HUDEP-2 (cell line): ENCODE measurements at regions not wholly inside any gene's neighbourhood (a gene's known extent, or its start where the extent isn't known, plus 50 kb on each side); places are given as distances from the start of the nearest gene placed in this dataset.

Experiments
- DNase-seq, 76 experiments: peaks; one replicate each; lab custom pipeline; 2025; ENCODE audit not compliant: unreplicated experiment in 76 of 76; lab: John Stamatoyannopoulos, UW

- no peak for DNase-seq
Measured at GRCh38 chr10:4074545-4075407, 289.8 kb upstream of the KLF6 start.

DNA sequence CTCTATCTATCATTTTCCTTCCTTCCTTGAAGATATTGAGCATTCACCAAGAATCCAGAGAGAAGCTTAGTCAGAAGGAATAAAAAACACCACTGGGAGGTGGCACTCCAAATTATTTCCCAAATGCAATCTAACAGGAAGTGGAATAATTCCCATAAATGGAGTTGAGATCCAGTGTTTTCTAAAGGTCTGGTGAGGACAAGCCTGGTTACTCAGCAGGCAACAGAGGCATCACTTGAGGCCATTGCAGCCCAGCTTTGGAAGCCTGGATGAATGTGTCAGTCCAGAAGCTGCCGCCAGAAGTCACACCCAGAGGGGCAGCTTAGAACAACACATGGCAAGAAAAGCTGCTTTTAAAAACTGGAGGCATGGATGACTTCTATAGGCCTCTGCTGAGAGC, 288.9 kb upstream of the KLF6 start:
- no peak for DNase-seq

GRCh38 chr10:4070921-4071660, 286.1 kb upstream of the KLF6 start:
- no peak for DNase-seq

DNA sequence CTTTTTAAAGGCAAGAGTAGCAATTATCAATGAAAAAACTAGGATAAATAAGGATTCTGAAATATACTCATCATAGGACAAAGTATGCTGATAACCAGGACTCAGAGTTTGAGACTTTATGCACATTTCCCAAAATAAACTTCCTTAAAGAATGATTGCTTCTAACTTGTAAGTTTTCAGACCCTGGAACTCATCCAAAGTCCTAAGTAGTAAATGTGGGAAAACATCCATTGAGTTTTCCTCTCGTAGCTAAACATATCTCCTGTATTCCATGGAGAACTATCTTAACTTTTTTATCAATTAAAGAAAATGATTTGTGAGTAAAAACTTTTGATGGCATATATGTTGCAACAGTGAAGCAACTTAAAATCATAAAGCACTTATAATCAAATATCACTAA, 285.2 kb upstream of the KLF6 start:
- no peak for DNase-seq

DNA sequence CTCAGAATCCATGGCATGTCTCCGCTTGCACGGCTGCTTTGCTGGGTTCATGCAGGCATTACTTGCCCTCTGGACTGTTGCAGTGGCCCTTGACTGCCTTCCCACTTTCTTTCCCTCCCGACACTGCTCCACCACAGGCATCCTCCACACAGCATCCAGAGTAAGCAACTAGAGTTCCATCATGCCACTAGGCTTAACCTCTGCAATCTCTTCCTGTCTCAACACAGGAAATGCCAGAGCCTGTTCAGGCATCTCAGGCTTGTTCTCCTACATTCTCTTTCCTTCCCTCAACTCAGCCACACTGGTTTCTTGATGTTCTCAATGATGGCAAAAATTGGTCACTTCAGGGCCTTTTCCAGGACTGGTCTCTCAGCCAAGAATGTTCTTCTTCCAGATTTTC, 284.5 kb upstream of the KLF6 start:
- DNase-seq, result no peak

GRCh38 chr10:4068629-4069028, 283.6 kb upstream of the KLF6 start:
- DNase-seq, result no peak

DNA sequence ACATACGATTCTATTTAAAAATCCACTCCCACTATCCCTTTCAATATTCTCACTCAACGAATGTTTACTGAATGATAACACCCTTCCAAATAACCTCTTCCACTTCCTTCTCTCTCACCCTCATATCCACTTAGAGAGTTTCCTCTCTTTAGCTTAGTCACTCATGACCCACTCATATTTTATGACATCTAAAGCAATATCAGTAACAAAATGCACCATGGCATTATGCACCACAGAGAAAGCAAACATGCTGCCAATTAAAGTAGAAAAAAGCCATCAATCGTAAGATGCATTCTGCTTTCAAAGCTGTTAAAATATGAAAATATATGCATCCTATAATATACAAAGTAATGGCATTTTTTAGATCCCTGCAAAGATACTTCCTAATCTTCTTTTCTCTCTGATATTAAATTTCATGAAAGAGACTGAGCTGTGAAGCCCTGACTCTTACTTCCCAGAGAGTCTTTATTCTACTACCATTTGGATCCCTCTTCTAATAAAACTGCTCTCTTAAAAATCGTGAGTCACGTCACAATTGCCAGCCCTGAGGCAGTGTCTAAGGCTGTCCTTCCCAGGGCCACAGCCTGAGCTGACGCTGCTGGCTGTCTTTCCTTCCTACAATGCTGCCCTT, 283.0 kb upstream of the KLF6 start:
- no peak for DNase-seq

- DNase-seq, result no peak
Measured at GRCh38 chr10:4067531-4067930, 282.5 kb upstream of the KLF6 start.

DNA sequence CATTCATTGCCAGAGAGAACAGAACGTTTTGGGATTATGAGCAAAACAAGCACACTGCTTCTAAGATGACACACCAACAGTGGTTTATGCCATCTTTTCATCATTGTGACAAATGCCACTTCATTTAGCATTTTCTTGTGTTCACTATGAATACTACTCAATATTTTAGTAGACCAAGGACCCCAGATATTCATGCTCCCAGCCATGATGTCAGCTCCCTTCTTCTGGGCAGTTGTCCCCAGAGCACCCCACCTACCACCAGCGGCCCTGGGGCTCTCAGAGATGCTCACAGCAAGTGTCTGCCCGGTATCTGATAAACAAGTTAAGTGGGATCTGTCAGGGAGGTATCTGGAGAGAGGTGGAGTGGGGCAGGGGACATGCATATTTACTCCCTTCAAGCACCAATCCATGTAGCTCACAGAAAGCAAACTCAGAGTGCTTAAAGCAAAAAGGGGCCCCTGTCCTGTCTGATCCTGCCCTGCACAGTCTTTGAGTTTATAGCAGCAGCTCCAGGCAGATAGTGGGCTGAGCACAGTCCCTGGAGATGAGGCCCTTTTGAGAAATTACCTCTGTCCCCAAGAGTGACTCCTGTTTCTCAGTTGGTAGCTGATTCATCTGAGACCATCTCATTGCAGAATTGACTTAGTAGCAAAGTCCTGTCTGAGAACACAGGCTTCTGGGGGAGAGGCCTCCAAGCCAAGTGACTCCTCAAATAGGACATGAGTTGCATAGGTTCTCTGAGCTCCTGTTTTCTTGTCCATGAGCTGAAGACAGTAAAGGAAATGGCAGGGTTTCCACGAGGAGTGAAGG, 281.8 kb upstream of the KLF6 start:
- DNase-seq, result no peak

GRCh38 chr10:4064489-4064888, 279.5 kb upstream of the KLF6 start:
- no peak for DNase-seq

DNA sequence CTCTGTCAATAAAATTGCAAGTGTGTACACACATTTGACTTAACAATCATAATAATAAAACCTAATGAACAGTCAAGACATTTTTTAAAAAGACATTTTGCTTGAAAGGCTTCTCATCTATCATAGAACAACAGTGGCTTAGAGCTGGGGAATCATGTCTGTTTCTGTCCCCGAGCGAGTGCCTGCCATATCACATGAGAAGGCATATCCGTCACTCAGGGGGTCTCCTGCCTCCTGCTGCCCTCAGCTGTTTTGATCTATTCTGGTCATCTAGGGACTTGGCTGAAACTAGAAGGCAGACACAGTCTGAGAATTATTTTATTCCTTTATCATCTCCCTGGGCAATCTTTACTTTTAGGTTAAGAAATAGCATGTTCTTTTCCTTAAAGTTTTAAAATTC, 278.7 kb upstream of the KLF6 start:
- no peak for DNase-seq

DNA sequence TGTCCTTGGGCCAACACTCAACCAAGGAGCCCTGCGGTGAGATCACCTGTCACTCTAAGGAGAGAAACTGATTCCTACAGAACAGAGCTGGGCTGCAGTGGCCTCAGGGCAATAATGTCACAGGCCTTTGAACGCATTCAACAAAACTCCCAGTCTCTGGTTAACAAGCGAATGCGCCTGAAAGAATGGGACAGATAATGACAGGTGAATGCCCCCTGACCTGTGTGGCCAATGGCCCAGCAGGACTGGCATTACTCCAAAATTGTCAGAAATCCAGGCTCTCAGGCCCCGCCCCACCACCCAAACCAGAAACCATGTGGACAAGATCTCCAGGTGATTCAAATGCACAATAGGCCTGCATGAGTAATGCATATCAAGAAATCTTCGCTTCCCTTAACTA, 277.7 kb upstream of the KLF6 start:
- no peak for DNase-seq

DNA sequence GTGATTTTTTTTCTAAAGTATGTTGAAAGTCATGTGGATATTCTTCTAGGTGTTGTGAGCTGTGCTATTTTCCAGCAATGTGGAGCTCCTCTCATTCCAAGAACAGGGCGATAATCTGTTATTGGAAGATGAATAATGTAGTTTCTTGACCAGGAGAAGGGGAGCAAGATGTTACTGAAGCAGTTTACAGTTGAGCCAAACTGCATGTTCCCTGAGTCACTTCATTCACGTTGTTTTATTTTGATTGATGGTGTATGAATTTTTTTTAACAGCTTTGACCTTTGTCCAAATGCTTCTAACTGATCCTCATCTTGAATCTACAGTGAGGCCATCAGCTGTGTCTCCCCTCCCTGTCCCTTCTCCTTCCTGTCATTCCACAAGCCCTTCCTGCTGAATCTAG, 277.1 kb upstream of the KLF6 start:
- no peak for DNase-seq

DNA sequence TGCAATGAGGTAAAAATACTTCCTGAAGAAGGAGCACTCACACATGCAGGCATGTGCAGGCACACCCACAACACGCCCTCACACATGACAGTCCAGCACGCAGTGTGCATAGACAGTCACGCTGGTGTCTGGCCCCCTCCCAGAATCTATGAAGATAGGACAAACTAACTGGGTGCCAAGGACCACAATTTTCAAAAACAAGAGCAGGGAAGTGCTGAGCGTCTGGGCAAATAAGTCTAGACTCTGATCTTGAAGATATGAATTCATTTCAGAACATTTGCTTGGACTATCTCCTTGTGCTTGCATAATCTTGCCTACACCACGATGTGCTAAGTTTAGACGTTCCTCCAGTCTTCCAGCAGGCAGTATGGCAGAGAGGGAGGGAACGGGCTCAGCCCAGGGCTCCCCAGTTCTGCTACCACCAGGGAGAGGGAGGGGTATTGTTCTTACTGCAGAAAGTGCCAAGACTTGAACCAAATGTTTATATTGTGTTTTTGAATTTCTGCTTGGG, 276.5 kb upstream of the KLF6 start:
- peak in 1 of 76 experiments; percentile 9 for DNase-seq

- DNase-seq, result no peak
Measured at GRCh38 chr10:4059471-4060138, 274.6 kb upstream of the KLF6 start.

DNA sequence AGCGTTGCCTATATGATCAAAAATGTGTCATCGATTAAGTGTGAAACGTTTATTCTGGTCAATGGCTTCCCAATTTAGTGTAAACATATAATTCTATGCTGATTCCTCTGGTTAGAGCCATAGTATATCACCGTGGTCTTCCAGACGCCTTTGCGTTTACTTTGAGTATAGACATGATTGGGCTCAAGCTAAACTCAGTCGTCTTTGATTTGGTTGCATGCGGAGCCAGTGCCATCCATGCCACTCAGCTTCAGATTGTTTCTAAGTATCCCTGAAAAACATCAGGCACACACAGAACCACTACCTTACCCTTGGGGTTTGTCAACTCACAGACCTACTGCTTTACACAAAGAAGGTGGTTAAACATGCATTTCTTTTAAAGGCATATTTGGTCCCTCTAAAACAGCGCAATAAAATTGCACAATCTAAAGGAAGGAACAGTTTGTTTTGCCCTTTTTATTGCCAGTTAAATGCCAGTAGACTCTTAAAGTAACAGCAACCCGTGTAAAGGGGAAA, 273.6 kb upstream of the KLF6 start:
- no peak for DNase-seq

DNA sequence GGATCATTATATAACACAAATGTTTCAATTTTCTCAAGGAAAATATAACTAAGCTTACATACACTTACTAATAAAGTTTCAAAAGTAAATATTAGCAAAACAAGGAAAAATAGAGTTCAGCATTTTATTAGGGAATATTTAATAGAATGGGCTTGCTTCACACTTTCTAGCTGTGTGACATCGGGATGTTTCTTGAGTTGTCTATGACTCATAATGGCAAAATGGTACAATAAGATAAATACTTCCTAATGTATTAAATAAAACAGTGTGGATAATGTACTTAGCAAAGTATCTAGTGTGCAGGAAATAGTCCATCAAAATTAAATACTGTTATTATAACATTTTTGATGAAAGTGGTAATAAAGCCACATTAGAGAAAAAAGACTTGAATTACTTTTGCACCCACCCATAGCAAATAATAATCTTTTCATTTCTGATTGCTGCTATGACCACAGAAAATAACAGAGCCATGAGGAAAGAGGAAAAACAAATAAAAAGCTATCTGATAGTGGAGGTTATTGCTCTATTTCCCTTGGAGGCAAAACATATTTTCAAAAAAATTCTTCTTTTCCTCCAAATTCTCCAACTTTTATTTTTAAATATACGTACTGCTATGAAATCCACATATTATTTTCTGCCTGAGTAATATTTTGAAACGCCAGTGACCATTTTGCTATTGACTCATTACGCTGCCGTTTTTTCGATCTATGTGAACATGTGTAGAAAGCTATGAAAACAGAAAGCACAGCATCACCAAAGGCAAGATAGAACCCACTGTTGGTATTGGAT, 272.9 kb upstream of the KLF6 start:
- no peak for DNase-seq

GRCh38 chr10:4057021-4057420, 272.0 kb upstream of the KLF6 start:
- DNase-seq, result no peak
